ENCODE measurements at regions not wholly inside any gene's neighbourhood (a gene's known extent, or its start where the extent isn't known, plus 50 kb on each side); places are given as distances from the start of the nearest gene placed in this dataset.

DNA sequence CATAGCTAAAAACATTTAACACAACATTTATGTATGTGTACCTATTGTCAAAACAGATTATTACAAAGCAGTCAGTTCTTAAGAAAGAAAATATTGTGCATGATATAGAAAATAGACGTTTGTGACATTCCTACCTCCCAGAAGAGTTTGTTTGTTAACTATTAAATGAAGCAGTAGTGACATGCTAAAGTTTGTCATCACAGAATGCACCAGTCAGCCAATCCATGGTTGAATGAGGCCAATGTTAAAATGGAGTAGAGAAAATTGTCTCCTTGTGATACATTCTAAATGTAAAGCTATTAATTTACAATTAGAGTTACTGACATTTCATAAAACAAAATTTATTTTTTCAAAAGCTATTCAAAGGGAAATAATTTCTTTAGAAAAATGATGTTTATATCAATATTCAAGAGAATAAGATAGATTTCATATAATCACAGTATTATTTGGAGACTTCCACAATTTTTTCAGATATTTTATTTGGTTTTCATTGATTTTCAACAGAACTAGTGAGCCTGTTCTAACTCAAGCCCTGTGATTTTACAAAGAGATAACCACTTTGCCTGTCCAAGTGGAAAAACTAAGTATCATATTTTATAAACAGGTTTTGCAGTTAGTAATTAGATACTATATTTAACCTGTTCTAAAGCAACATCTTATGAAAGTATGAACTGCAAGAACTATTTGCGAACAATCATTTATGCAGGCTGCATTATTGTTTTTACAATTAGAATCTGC lies 176.8 kb downstream of the ISL1 start:
- TF ChIP-seq, protein P1, sequence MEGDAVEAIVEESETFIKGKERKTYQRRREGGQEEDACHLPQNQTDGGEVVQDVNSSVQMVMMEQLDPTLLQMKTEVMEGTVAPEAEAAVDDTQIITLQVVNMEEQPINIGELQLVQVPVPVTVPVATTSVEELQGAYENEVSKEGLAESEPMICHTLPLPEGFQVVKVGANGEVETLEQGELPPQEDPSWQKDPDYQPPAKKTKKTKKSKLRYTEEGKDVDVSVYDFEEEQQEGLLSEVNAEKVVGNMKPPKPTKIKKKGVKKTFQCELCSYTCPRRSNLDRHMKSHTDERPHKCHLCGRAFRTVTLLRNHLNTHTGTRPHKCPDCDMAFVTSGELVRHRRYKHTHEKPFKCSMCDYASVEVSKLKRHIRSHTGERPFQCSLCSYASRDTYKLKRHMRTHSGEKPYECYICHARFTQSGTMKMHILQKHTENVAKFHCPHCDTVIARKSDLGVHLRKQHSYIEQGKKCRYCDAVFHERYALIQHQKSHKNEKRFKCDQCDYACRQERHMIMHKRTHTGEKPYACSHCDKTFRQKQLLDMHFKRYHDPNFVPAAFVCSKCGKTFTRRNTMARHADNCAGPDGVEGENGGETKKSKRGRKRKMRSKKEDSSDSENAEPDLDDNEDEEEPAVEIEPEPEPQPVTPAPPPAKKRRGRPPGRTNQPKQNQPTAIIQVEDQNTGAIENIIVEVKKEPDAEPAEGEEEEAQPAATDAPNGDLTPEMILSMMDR (IDR thresholded peaks at IDR 0.05; ENCODE audit: insufficient read depth, low read length, poor library complexity, severe bottlenecking) = no peak

DNA sequence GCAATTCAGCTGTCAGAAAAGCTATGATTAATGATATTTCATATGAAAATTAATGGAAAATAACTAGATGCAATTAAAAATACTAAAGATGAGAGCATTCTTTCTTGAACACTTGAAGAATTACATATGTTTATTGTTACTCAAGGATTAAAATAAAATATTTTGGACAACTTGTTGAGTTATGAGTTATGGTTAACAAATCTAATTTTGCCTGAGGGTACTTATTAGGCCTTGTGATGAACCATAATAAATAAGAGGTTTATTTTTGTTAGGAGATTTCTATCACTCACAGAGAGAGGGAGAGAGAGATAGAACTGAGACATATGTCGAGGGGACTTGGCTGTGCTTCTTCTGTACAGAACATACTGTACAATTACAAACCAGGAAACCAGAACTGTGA lies 183.7 kb downstream of the ISL1 start:
- TF ChIP-seq, protein P1 (IDR thresholded peaks at IDR 0.05; ENCODE audit: insufficient read depth, low read length, poor library complexity, severe bottlenecking) = no peak
- Histone ChIP-seq H3K4me3 (ENCODE audit: low read depth, low read length) (no peak overlapping the region), H3K27me3 (ENCODE audit: control insufficient read depth, insufficient read depth, low read length) (no peaks in the 10 kb centered on the region), H3K36me3 (ENCODE audit: control insufficient read depth, insufficient read depth, low read length) (no peaks in the 10 kb centered on the region)
- DNase-seq (ENCODE audit: low read depth) = no peak

More for the DNA sequence above, 176.8 kb downstream of the ISL1 start:
- DNase-seq (ENCODE audit: low read depth) = no peak
- Histone ChIP-seq H3K36me3 (ENCODE audit: control insufficient read depth, insufficient read depth, low read length) (no peaks in the 10 kb centered on the region), H3K4me3 (ENCODE audit: low read depth, low read length) (no peak overlapping the region), H3K27me3 (ENCODE audit: control insufficient read depth, insufficient read depth, low read length) (no peaks in the 10 kb centered on the region)

DNA sequence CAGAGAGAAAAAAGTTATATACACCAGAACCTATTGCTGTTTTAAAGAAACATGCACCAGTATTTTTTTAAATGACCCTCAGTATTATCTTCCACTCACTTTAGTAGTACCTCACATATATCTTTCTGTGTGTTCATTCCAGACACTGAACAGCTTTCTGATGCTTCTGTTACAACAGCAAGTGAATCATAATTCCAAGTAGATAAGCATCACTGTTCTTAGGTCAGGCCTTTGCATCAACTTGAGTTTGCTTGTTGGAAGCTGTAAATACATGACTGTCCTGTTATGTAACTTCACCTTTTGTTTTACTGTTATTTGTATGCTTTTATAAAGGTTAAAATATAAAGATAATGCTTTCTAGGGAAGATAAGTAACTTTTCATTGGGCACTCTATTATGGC lies 184.4 kb downstream of the ISL1 start:
- Histone ChIP-seq H3K36me3 (ENCODE audit: control insufficient read depth, insufficient read depth, low read length) (no peaks in the 10 kb centered on the region), H3K27me3 (ENCODE audit: control insufficient read depth, insufficient read depth, low read length) (no peaks in the 10 kb centered on the region), H3K4me3 (ENCODE audit: low read depth, low read length) (no peak overlapping the region)
- DNase-seq (ENCODE audit: low read depth) = no peak
- TF ChIP-seq, protein P1 (IDR thresholded peaks at IDR 0.05; ENCODE audit: insufficient read depth, low read length, poor library complexity, severe bottlenecking) = no peak

DNA sequence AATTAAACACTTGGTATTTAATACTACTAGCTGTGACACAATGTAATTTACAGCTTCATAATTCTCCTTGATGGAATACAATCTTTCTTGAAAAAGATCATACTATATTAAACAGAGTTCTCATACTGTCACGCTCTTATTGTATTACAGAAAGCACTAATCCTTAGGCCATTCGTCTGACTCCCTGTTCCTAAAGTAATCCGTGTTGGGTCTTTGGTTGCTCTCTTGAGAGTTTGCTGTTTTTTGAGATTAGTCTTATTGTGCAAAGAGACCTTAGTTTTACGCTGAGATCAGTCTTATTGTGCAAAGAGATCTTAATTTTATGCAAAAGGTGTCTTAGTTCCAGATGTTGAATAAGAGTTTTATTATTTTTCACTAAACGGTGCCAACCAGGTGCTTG lies 190.6 kb downstream of the ISL1 start:
- Histone ChIP-seq H3K36me3 (ENCODE audit: control insufficient read depth, insufficient read depth, low read length) (no peaks in the 10 kb centered on the region), H3K4me3 (ENCODE audit: low read depth, low read length) (no peak overlapping the region), H3K27me3 (ENCODE audit: control insufficient read depth, insufficient read depth, low read length) (no peaks in the 10 kb centered on the region)
- TF ChIP-seq, protein P1 (IDR thresholded peaks at IDR 0.05; ENCODE audit: insufficient read depth, low read length, poor library complexity, severe bottlenecking) = no peak
- DNase-seq (ENCODE audit: low read depth) = no peak

DNA sequence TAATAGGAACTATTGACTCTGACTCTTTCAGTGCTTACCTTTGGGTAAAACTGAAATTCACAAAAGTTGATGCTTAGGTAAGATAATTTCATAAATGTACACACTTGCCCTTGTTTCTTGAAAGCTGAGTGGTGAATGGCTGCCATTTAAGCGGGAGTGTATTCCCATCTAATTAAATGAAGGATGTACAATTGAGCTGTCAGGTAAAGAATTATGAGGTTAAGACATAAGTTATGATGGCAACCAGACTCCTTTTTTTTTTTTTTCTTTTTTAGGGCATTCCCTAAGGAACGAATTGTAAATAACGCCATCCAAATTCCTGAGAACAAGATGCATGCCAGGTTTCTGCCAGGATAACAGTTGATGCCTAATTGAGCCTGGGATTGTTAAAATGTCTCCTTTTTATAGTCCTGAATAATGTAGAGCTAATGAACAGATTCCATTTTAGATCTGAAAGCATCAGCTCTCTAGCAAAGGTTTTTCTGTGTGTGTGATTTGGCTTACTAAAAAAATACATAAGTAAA lies 199.7 kb downstream of the ISL1 start:
- DNase-seq (ENCODE audit: low read depth) = no peak
- TF ChIP-seq, protein P1 (IDR thresholded peaks at IDR 0.05; ENCODE audit: insufficient read depth, low read length, poor library complexity, severe bottlenecking) = no peak
- Histone ChIP-seq H3K4me3 (ENCODE audit: low read depth, low read length) (no peak overlapping the region), H3K27me3 (ENCODE audit: control insufficient read depth, insufficient read depth, low read length) (no peaks in the 10 kb centered on the region), H3K36me3 (ENCODE audit: control insufficient read depth, insufficient read depth, low read length) (no peaks in the 10 kb centered on the region)

DNA sequence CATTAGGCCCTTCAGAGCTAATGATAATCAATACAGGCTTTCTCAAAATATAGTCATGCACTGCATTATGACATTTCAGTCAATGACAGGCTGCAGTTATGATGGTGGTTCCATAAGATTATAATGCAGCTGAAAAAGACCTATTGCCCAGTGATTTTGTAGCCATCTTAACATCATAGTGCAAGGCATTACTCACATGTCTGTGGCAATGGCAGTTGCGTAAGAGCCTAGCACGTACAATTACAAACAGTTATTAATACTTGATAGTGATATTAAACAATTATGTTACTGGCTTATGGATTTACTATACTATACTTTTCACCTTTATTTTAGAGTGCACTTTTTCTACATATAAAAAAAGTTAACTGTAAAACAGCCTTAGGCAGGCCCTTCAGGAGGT lies 214.8 kb downstream of the ISL1 start:
- Histone ChIP-seq H3K4me3 (ENCODE audit: low read depth, low read length) (no peak overlapping the region), H3K36me3 (ENCODE audit: control insufficient read depth, insufficient read depth, low read length) (no peaks in the 10 kb centered on the region), H3K27me3 (ENCODE audit: control insufficient read depth, insufficient read depth, low read length) (no peaks in the 10 kb centered on the region)
- DNase-seq (ENCODE audit: low read depth) = no peak
- TF ChIP-seq, protein P1 (IDR thresholded peaks at IDR 0.05; ENCODE audit: insufficient read depth, low read length, poor library complexity, severe bottlenecking) = no peak

Data from kidney epithelial cell (primary cell).